Activated CD8-positive, alpha-beta T cell treated with anti-CD3 and anti-CD28 coated beads for 36 hours (primary cell): ENCODE measurements at regions not wholly inside any gene's neighbourhood (a gene's known extent, or its start where the extent isn't known, plus 50 kb on each side); places are given as distances from the start of the nearest gene placed in this dataset.

Source experiments
- ATAC-seq: fragments of 200-7000 bp; cut with Tn5 transposase; one replicate; pipeline ENCODE4 v1.10.0; 2021; ENCODE audit warnings: mild to moderate bottlenecking, moderate library complexity
- CTCF ChIA-PET: fragments of 350-600 bp; sonication (Branson Sonifier 250); formaldehyde crosslinking; loops from one replicate; lab custom pipeline; 2021; ENCODE audit warnings: antibody characterized with exemption; lab: Charles Lee
- POLR2A ChIA-PET: fragments of 350-600 bp; sonication (Branson Sonifier 250); formaldehyde crosslinking; loops from one replicate; lab custom pipeline; 2021; ENCODE audit warnings: antibody characterized with exemption; lab: Charles Lee
- DNase-seq: peaks from one replicate; pipeline ENCODE4 v3.0.0-alpha.2; 2020
- H3K27ac Mint-ChIP-seq: one replicate; pipeline ENCODE4 v1.8.0; 2021; ENCODE audit warnings: mild to moderate bottlenecking, mixed read lengths
- H3K27me3 Mint-ChIP-seq: one replicate; pipeline ENCODE4 v1.8.0; 2021; ENCODE audit warnings: mixed read lengths
- H3K36me3 Mint-ChIP-seq: one replicate; pipeline ENCODE4 v1.8.0; 2021; ENCODE audit warnings: low read depth, mixed read lengths
- H3K4me1 Mint-ChIP-seq: one replicate; pipeline ENCODE4 v1.8.0; 2021; ENCODE audit warnings: low read depth, mixed read lengths
- H3K4me3 Mint-ChIP-seq: one replicate; pipeline ENCODE4 v1.8.0; 2021; ENCODE audit warnings: mild to moderate bottlenecking, moderate library complexity, mixed read lengths
- H3K9me3 Mint-ChIP-seq: one replicate; pipeline ENCODE4 v1.8.0; 2021; ENCODE audit warnings: mixed read lengths
- CTCF ChIP-seq: fragments of 200-600 bp; IDR thresholded peaks from one replicate; pipeline ENCODE4 v1.8.0; 2022; ENCODE audit warnings: antibody characterized with exemption, mild to moderate bottlenecking
- intact Hi-C: fragments of 100-400 bp; cut with micrococcal nuclease; formaldehyde crosslinking; loops from one replicate; pipeline ENCODE4 v1.10.0; 2022

- no peak for ATAC-seq
- no peak for DNase-seq
- no peaks in the 10 kb centered on the region for H3K4me1 Mint-ChIP-seq
- H3K36me3 Mint-ChIP-seq: no peaks in the 10 kb centered on the region
- H3K9me3 Mint-ChIP-seq: no peaks in the 10 kb centered on the region
- ChIA-PET CTCF (interaction anchor here (0.8 to 1.1 kb wide), 4 partner anchors 17 to 183 kb away, joined by 3 read pairs; no protein-coding TSS in a partner anchor), POLR2A (no interaction called here)
- peaks cover 17% of the 10 kb centered on the region for H3K27me3 Mint-ChIP-seq
- intact Hi-C loops: no loop called here
- no peak for TF ChIP-seq CTCF
- H3K4me3 Mint-ChIP-seq: no peak overlapping the region
- H3K27ac Mint-ChIP-seq: no peak overlapping the region
Measured at GRCh38 chr2:41903474-41904135, 144.2 kb upstream of the PKDCC start.

GRCh38 chr2:41904459-41904858 lies 143.4 kb upstream of the PKDCC start:
- POLR2A ChIA-PET: interaction anchor here (1.0 kb wide), 1 partner anchor 18 kb away, joined by 3 read pairs; no protein-coding TSS in a partner anchor
- no peak for DNase-seq
- Mint-ChIP-seq H3K27ac (no peak overlapping the region), H3K4me1 (no peaks in the 10 kb centered on the region), H3K27me3 (peaks cover 17% of the 10 kb centered on the region), H3K36me3 (no peaks in the 10 kb centered on the region), H3K4me3 (no peak overlapping the region), H3K9me3 (no peaks in the 10 kb centered on the region)
- no peak for TF ChIP-seq CTCF
- CTCF ChIA-PET: interaction anchor here (0.8 to 1.2 kb wide), 2 partner anchors 34 to 63 kb away, joined by 3 to 4 read pairs; no protein-coding TSS in a partner anchor
- intact Hi-C loops: no loop called here
- ATAC-seq: no peak

- Mint-ChIP-seq H3K4me3 (no peak overlapping the region), H3K9me3 (no peaks in the 10 kb centered on the region), H3K27me3 (peaks cover 17% of the 10 kb centered on the region), H3K4me1 (no peaks in the 10 kb centered on the region), H3K27ac (no peak overlapping the region), H3K36me3 (no peaks in the 10 kb centered on the region)
- POLR2A ChIA-PET: interaction anchor here (1.0 kb wide), 1 partner anchor 19 kb away, joined by 3 read pairs; no protein-coding TSS in a partner anchor
- intact Hi-C loops: no loop called here
- ATAC-seq (no peak), DNase-seq (no peak)
- TF ChIP-seq CTCF: no peak
- CTCF ChIA-PET: interaction anchor here (1.2 to 1.4 kb wide), 4 partner anchors 36 to 182 kb away, joined by 3 to 4 read pairs (median 4); no protein-coding TSS in a partner anchor
Measured at GRCh38 chr2:41905597-41906337, 142.1 kb upstream of the PKDCC start.

- no peaks in the 10 kb centered on the region for H3K9me3 Mint-ChIP-seq
- TF ChIP-seq CTCF: no peak
- ChIA-PET CTCF (interaction anchor here (1.3 to 1.4 kb wide), 3 partner anchors 65 to 181 kb away, joined by 3 to 4 read pairs (median 4); no protein-coding TSS in a partner anchor), POLR2A (no interaction called here)
- no peak for ATAC-seq
- intact Hi-C loops: no loop called here
- H3K27ac Mint-ChIP-seq: no peak overlapping the region
- no peak overlapping the region for H3K4me3 Mint-ChIP-seq
- H3K27me3 Mint-ChIP-seq: peaks cover 17% of the 10 kb centered on the region
- no peaks in the 10 kb centered on the region for H3K36me3 Mint-ChIP-seq
- no peak for DNase-seq
- H3K4me1 Mint-ChIP-seq: no peaks in the 10 kb centered on the region
Measured at GRCh38 chr2:41906338-41906725, 141.5 kb upstream of the PKDCC start.

- POLR2A ChIA-PET: no interaction called here
- Mint-ChIP-seq H3K27ac (no peak overlapping the region), H3K4me1 (no peaks in the 10 kb centered on the region), H3K9me3 (no peaks in the 10 kb centered on the region), H3K36me3 (no peaks in the 10 kb centered on the region), H3K27me3 (peaks cover 19% of the 10 kb centered on the region), H3K4me3 (no peak overlapping the region)
- CTCF ChIA-PET: interaction anchor here (1.4 kb wide), 1 partner anchor 66 kb away, joined by 4 read pairs; no protein-coding TSS in a partner anchor
- intact Hi-C loops: no loop called here
- no peak for ATAC-seq
- TF ChIP-seq CTCF: no peak
- DNase-seq: no peak
Measured at GRCh38 chr2:41907141-41907540, 140.7 kb upstream of the PKDCC start.
